Inferior parietal cortex (tissue), 1 donor: ENCODE measurements at regions not wholly inside any gene's neighbourhood (a gene's known extent, or its start where the extent isn't known, plus 50 kb on each side); places are given as distances from the start of the nearest gene placed in this dataset.

ENCODE experiments used
- DNase-seq: peaks from one replicate; pipeline ENCODE4 v3.0.0-alpha.2; 2016; ENCODE audit errors: extremely low spot score

- no peak for DNase-seq
Measured at GRCh38 chr2:125857971-125858794, 797.8 kb upstream of the GYPC start.

DNA sequence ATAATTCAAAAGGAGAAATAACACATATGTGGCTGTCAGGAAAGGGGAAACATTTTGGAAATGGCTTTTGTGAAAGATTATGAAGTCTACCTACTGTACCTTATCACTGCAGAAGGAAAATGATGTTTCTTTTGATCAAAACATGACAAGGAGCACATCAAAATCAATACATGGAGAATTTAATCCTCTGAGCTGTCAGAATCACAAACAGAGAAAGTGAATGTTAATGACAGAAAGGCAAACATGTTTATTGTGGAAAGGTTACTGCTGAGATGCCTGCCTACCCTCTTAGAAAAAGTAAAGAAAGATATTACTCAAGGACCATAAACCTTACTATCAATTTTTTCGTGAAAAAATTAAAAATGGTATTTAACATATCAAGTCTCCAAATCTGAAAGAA is 794.5 kb upstream of the GYPC start:
- DNase-seq: no peak

- no peak for DNase-seq
Measured at GRCh38 chr2:125867908-125868307, 788.0 kb upstream of the GYPC start.

- DNase-seq: no peak
Measured at GRCh38 chr2:125870264-125870663, 785.7 kb upstream of the GYPC start.

DNA sequence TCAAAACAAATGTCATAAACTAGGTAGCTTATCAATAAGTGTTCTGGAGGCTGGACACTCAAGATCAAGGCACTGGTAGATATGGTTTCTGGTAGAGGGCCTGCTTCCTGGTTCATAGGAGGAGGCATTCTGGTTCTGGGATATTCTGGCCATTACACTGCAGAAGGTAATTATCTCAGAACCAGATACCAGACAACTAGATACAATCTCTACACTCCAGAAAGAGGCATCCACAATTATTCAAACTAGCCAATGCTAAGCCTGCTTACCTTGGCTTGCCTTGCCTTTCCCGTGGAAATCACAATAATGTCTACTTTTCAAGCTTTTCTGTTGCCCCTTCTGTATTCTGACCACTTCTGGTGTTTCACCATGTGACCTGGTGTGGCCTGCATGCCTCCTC is 785.2 kb upstream of the GYPC start:
- no peak for DNase-seq

DNA sequence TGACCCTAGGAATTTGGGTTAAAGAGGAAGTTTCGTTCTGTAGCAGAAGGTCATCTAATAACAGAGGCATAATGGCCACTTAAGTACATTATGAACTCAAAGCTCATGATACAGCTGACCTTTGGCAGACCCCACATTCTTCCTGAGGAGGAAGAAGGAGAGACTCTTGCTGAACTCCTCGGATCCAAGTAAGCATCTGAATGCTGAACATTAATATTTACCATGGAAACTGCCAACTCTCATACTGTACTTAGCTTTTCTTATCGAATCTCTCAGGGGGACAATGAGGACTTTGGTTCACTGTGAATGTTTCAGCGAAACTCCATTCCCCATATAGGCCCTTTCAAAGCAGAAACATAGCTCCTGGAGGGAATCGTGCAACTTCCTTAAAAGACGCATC is 781.4 kb upstream of the GYPC start:
- DNase-seq: no peak

GRCh38 chr2:125885340-125885739 is 770.6 kb upstream of the GYPC start:
- no peak for DNase-seq

DNA sequence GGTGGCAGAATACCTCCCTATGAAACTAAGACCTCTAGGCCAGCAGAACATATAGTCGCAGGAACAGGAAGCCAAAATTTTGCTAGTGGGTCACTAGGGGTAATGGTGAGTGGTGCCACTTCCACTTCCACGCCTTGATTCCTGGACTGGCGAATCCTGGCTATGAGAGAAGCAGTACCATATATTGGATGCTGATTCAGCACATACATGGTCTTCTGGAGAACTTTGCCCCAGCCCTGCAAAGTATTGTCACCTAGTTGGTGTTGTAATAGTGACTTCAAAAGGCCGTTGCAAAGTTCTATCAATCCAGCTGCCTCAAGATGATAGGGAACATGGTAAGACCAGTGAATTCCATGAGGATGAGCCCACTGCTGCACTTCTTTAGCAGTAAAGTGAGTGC is 769.8 kb upstream of the GYPC start:
- no peak for DNase-seq

DNA sequence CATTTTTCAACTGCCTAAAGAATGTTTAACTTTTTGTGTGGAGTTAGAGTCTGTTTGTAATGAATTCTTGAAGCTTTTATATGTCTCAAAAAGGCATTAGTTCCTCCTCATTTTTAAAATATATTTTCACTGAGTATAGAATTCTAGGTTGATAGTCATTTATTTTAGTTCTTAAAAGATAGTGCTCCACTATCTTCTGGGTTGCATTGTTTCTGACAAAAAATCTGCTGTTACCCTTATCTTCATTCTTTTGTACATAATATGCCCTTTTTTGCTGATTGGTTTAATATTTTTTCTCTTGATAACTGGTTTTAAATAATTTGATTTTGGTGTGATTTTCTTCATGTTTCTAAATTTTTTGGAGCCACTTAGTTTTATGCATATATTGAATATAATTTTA is 754.7 kb upstream of the GYPC start:
- no peak for DNase-seq

DNA sequence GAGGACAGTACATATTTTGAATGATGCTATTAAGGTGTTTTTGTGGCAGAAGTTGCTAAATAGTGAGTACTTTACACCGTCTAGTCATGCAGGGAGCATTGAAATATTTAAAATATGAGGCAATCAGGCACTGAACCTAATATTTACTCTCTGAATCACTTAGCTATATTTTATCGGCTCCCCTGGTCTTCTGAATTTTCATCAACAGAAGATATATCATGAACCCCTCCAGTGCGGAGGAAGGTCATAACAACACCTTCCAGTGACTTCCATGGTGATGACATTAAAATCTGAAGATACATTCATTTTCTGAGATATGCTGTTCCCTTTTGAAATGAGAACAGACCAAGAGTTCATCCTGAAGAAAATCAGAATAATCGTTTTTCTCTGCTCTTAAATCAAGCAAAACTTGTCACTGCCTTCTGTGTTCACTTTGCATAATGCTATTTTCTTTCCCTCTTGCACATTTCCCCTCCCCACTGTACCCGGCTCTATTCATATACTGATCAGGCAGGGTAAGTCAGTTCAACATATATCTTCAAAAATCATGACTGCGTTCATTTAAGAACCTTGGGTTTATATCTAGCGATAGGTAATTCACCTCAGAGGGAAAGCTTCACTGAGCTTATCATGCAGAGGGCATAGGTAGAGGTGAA is 729.9 kb upstream of the GYPC start:
- DNase-seq: no peak

- no peak for DNase-seq
Measured at GRCh38 chr2:125935559-125935958, 720.4 kb upstream of the GYPC start.

GRCh38 chr2:125942585-125943424 is 713.2 kb upstream of the GYPC start:
- DNase-seq: no peak

DNA sequence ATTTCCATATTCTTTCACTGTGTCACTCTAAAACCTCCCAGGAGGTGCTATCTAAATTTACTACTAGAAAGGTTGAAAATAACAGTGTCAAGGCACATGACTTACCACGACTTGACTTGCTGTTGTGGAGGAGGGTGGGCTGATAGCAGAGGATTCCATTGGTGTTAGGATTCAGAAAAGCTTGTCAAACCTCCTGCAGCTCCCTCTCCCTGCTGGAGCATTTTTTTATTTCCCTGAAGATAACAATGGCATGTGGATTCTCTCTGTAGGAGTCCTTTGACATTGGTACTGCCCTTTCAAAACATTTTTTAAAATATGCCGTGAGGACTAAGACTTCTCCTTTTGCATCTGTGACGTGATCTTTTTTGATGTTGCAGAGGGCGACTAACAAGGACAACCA is 696.9 kb upstream of the GYPC start:
- DNase-seq: no peak

GRCh38 chr2:125961739-125962138 is 694.2 kb upstream of the GYPC start:
- DNase-seq: no peak

DNA sequence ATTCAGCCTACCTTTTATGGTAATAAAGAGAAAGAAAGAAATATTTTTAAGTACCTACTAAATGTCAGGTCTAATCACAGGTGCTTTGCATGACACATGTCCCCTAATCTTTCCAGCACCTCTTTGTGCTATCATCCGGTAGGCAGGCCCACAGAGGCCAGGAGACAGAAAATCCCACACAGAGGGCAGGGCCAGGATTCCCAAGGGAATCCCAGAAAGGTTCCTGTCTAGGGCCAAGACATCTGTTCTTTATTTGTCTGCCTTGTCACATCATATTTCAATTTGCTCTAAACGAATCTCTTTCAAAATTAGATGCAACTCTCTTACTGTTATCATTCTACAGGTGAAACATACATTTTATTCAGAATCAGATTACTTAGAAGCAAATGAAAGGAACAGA is 676.1 kb upstream of the GYPC start:
- DNase-seq: no peak

DNA sequence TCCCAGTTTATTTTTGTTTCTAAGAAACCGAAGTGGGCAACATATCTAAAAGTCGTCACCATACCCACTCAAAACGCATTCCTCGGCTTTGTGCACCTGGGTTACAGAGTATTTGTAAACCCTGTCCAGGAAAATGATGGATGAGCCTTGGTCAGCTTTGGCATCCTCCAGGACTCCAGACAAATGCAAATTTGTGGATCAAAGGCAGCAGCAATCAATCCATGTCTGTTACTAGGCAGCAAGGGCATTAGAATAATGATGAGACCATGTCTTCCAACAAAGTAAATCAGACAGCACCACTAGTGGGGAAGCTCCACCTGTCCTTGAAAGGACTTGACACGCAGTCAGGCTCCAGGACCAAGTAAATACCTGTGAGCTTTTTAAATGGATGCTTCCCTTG is 672.6 kb upstream of the GYPC start:
- no peak for DNase-seq

DNA sequence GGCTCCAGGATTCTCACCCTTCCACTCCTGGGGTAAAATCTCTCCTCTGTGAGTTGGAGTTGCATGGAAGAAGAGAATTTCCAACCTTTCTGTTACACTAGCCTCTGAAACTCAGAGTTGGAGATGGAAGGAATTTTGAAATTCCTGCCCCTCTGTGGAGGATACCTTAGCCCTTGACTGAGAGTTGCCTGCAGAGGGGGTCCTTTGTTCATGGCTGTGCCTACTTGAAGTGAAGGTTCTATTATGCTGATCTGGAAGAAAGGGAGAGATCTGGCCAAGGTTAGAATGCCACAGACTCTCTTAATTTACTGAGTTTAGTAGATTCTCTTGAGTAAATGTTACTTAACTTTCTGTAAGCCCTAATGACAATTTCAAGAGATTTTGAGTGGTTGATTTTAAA is 626.6 kb upstream of the GYPC start:
- no peak for DNase-seq

DNA sequence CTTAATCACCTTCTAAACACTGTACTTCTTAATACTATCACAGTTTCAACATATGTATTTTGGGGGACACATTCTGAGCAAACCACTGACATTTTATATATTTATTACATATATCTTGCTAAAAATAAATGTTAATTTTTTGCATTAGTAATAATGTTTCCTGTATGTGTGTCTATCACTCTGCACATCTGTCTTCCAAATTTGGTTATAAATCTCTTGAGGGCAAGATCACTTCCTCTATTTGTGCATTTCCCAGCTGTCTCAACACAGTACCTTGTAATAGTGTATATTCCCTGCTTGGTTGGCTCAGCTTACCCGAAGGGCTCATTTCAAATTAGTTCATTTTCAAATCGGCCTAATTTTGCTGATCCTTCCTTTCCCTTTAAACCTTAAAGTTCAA is 617.1 kb upstream of the GYPC start:
- no peak for DNase-seq

GRCh38 chr2:126041391-126042047 is 614.4 kb upstream of the GYPC start:
- DNase-seq: no peak

DNA sequence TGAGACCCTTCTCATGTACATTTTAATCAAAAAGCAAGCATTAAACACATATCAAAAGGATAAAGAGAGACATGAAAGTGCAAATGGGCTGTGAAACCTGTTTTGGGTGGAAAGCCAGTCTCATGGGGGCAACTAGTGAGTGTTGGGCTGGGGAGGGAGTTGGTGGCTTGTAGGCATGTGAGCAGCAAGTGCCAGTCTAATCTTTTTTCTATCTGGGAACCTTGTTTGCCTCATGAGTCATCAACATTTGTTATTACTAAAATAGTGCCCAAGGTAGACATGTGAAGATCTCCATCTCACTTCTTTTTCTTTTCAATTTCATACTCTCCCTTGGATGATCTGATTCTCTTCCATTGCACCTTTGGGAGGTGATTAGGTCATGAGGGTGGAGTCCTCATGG is 613.9 kb upstream of the GYPC start:
- DNase-seq: no peak

- DNase-seq: no peak
Measured at GRCh38 chr2:126048719-126049118, 607.2 kb upstream of the GYPC start.

DNA sequence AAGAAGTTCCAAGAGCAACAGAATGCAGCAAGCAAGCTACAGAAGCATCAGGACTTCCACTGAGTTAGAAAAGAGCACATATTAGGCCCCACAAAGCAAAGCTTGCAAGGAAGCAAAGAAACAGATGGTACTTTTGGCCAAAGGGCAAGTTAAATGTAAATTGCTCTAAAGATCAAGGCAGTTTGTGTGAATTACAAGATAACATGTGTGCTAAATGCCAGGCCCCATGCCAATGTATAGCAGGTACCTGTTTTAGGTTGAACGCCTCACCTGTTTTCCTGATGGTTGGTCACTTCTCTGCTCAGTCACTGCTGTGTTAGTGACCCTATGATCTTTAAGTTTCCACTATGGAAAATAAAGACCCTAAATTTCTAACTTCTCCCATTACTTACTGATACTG is 606.5 kb upstream of the GYPC start:
- DNase-seq: no peak
